SK-N-DZ (cell line): ENCODE measurements at regions not wholly inside any gene's neighbourhood (a gene's known extent, or its start where the extent isn't known, plus 50 kb on each side); places are given as distances from the start of the nearest gene placed in this dataset.

Experiments
- DNase-seq: peaks from one replicate; pipeline ENCODE4 v3.0.0-alpha.2; 2015; ENCODE audit warnings: low spot score

GRCh38 chr6:77403424-77403823 lies 59.9 kb downstream of the HTR1B start:
- no peak for DNase-seq

- no peak for DNase-seq
Observed at GRCh38 chr6:77401231-77401630, 62.1 kb downstream of the HTR1B start.

GRCh38 chr6:77397561-77397960 lies 65.7 kb downstream of the HTR1B start:
- DNase-seq: no peak

- DNase-seq: no peak
Observed at GRCh38 chr6:77389402-77389801, 73.9 kb downstream of the HTR1B start.

GRCh38 chr6:77383026-77383425 lies 80.3 kb downstream of the HTR1B start:
- no peak for DNase-seq

- DNase-seq: no peak
Observed at GRCh38 chr6:77373955-77374354, 89.3 kb downstream of the HTR1B start.

- DNase-seq: no peak
Observed at GRCh38 chr6:77371748-77372147, 91.5 kb downstream of the HTR1B start.

- no peak for DNase-seq
Observed at GRCh38 chr6:77368660-77369313, 94.5 kb downstream of the HTR1B start.

GRCh38 chr6:77366798-77367197 lies 96.5 kb downstream of the HTR1B start:
- no peak for DNase-seq

GRCh38 chr6:77363702-77364101 lies 99.6 kb downstream of the HTR1B start:
- no peak for DNase-seq

GRCh38 chr6:77362055-77362454 lies 101.2 kb downstream of the HTR1B start:
- no peak for DNase-seq

GRCh38 chr6:77361018-77361417 lies 102.3 kb downstream of the HTR1B start:
- DNase-seq: no peak

- DNase-seq: no peak
Observed at GRCh38 chr6:77356821-77357220, 106.5 kb downstream of the HTR1B start.

GRCh38 chr6:77354581-77354980 lies 108.7 kb downstream of the HTR1B start:
- no peak for DNase-seq

- DNase-seq: no peak
Observed at GRCh38 chr6:77353129-77353528, 110.2 kb downstream of the HTR1B start.

- DNase-seq: no peak
Observed at GRCh38 chr6:77341058-77341986, 122.0 kb downstream of the HTR1B start.

GRCh38 chr6:77340331-77340730 lies 123.0 kb downstream of the HTR1B start:
- DNase-seq: no peak

- no peak for DNase-seq
Observed at GRCh38 chr6:77339926-77340325, 123.4 kb downstream of the HTR1B start.

GRCh38 chr6:77337392-77337791 lies 125.9 kb downstream of the HTR1B start:
- no peak for DNase-seq

- no peak for DNase-seq
Observed at GRCh38 chr6:77334093-77334492, 129.2 kb downstream of the HTR1B start.

- DNase-seq: no peak
Observed at GRCh38 chr6:77332915-77333623, 130.2 kb downstream of the HTR1B start.

- no peak for DNase-seq
Observed at GRCh38 chr6:77326711-77327110, 136.6 kb downstream of the HTR1B start.
